KMS-11 (cell line): ENCODE measurements at regions not wholly inside any gene's neighbourhood (a gene's known extent, or its start where the extent isn't known, plus 50 kb on each side); places are given as distances from the start of the nearest gene placed in this dataset.

Experiments
- H2AFZ ChIP-seq: fragments of 200-600 bp; sonication (generic); 2 replicates; pipeline ENCODE4 v1.6.1; 2016; ENCODE audit warnings: antibody characterized with exemption, mixed run types, low read depth
- H3K27ac ChIP-seq: fragments of 200-600 bp; sonication (generic); 2 replicates; pipeline ENCODE4 v1.6.1; 2016; ENCODE audit warnings: mild to moderate bottlenecking, mixed run types
- H3K27me3 ChIP-seq: fragments of 200-600 bp; sonication (generic); 2 replicates; pipeline ENCODE4 v1.6.1; 2017; ENCODE audit warnings: mild to moderate bottlenecking, low read depth, mixed run types, moderate library complexity; ENCODE audit not compliant: insufficient read depth
- H3K36me3 ChIP-seq: fragments of 200-600 bp; sonication (generic); 2 replicates; pipeline ENCODE4 v1.6.1; 2017; ENCODE audit warnings: mild to moderate bottlenecking, mixed run types; ENCODE audit not compliant: insufficient read depth
- H3K4me1 ChIP-seq: fragments of 200-600 bp; sonication (generic); 2 replicates; pipeline ENCODE4 v1.6.1; 2016; ENCODE audit warnings: mild to moderate bottlenecking, low read depth, mixed run types; ENCODE audit not compliant: poor library complexity, severe bottlenecking
- H3K4me2 ChIP-seq: fragments of 200-600 bp; sonication (generic); 2 replicates; pipeline ENCODE4 v1.7.0; 2016; ENCODE audit warnings: mild to moderate bottlenecking, mixed run types
- H3K4me3 ChIP-seq: fragments of 200-600 bp; sonication (generic); IDR thresholded peaks from 2 replicates; pipeline ENCODE4 v1.6.1; 2017; ENCODE audit warnings: low read depth, low read length, mixed read lengths; ENCODE audit not compliant: insufficient read depth
- H3K79me2 ChIP-seq: fragments of 200-600 bp; sonication (generic); 2 replicates; pipeline ENCODE4 v1.6.1; 2016; ENCODE audit warnings: low read depth, mixed run types; ENCODE audit not compliant: insufficient read depth
- H3K9ac ChIP-seq: fragments of 200-600 bp; sonication (generic); 2 replicates; pipeline ENCODE4 v1.6.1; 2016; ENCODE audit warnings: mild to moderate bottlenecking, mixed run types
- H4K20me1 ChIP-seq: fragments of 200-600 bp; sonication (generic); 2 replicates; pipeline ENCODE4 v1.6.1; 2016; ENCODE audit warnings: mild to moderate bottlenecking, mixed run types; ENCODE audit not compliant: insufficient read depth
- TF ChIP-seq, protein P1 (sequence below): fragments of 200-600 bp; sonication (generic); conservative IDR thresholded peaks from 2 replicates; pipeline ENCODE4 v1.6.1; 2017; ENCODE audit warnings: low read depth, mild to moderate bottlenecking, antibody characterized with exemption, low read length, moderate library complexity, mixed read lengths

DNA sequence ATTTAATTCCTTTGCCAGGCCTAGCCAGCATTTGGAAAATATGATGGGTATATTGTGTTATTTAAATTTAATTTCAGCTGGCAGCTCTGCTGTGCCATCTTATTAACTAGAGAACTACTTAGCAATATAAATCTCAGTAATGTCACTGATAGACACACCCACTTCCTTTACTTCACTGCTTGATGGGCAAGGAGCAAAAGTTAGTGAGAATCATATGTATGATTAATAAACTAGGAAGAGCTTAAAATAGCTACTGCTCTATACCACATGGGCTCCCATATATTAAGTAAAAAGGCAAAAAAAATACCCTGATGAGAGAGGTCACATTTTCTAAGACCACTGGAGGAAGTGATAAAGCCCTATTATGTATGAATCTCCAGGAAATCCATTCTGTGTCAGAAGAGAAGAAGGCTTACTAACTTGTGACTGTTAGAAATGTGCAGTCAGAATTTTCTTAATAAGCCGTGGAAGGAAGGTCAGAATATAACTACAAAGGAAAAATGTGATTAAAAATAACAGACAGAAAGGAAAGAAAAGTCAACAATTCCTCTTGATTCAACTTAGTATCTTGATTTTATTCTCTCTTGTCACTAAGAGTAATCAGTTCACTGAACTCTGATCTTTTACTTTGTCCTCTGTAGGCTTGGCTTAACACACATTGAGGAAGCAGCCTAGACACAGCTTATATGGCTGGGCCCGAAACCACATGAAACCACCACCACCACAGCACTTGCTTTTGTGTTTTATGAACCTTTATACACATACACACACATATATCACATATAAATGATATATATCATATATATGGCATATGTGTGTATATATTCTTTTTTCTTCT, 1233.9 kb upstream of the ALCAM start:
- Histone ChIP-seq H2AFZ (no peak overlapping the region), H3K9ac (no peak overlapping the region), H3K4me2 (no peak overlapping the region)

DNA sequence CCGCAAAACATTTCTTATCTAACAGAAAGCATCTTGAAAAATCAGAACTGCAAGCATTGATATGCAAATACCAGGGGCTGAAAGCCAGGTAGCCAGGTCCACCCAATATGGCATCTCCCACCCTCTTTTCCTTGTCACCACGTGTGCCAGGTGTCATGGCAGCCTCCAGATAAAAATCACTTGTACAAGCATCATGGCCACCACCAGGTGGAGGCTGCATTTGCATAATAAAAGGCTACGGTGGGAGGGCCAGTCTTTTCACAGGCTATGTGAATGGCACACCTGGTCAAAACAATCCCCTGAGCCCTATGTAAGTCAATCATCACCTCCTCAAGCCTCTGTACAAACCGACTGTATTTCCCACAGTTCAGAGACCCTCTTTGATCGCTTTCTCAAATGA, 1233.1 kb upstream of the ALCAM start:
- H3K9ac ChIP-seq, result no peak overlapping the region
- H2AFZ ChIP-seq, result no peak overlapping the region; the same call in 1 of the 2 replicates

More for the DNA sequence above, 1233.9 kb upstream of the ALCAM start:
- Histone ChIP-seq H3K36me3 (no peaks in the 10 kb centered on the region), H3K27me3 (no peaks in the 10 kb centered on the region), H3K27ac (no peak overlapping the region), H4K20me1 (no peaks in the 10 kb centered on the region), H3K4me3 (no peak overlapping the region), H3K79me2 (no peaks in the 10 kb centered on the region), H3K4me1 (no peaks in the 10 kb centered on the region)
- TF ChIP-seq, protein P1, sequence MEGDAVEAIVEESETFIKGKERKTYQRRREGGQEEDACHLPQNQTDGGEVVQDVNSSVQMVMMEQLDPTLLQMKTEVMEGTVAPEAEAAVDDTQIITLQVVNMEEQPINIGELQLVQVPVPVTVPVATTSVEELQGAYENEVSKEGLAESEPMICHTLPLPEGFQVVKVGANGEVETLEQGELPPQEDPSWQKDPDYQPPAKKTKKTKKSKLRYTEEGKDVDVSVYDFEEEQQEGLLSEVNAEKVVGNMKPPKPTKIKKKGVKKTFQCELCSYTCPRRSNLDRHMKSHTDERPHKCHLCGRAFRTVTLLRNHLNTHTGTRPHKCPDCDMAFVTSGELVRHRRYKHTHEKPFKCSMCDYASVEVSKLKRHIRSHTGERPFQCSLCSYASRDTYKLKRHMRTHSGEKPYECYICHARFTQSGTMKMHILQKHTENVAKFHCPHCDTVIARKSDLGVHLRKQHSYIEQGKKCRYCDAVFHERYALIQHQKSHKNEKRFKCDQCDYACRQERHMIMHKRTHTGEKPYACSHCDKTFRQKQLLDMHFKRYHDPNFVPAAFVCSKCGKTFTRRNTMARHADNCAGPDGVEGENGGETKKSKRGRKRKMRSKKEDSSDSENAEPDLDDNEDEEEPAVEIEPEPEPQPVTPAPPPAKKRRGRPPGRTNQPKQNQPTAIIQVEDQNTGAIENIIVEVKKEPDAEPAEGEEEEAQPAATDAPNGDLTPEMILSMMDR, result no peak

DNA sequence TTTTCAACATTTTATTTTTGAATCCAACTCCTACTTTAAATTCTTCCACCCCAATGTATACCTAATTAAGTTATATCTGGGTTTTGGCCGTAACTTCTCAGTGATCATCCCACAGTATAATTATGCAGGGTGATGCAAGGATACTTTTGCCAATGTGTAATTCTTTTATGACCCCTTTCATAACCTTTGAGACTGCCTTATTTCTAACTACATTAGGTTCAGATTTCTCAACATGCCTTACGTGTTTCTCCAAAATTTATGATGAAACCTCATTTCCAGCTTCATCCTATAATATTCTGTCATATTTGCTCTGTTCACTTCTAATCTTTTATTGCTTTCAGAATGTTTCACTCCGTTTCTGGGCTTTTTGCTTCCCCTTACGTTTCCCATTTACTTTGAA, 1229.6 kb upstream of the ALCAM start:
- no peaks in the 10 kb centered on the region for H3K4me1 ChIP-seq
- H3K4me2 ChIP-seq, result no peak overlapping the region
- H3K79me2 ChIP-seq, result no peaks in the 10 kb centered on the region
- no peaks in the 10 kb centered on the region for H3K36me3 ChIP-seq
- H3K27ac ChIP-seq, result no peak overlapping the region
- H3K9ac ChIP-seq, result no peak overlapping the region
- H2AFZ ChIP-seq, result no peak overlapping the region
- H3K4me3 ChIP-seq, result no peak overlapping the region
- TF ChIP-seq, protein P1, result no peak
- H3K27me3 ChIP-seq, result no peaks in the 10 kb centered on the region
- H4K20me1 ChIP-seq, result no peaks in the 10 kb centered on the region

More for the DNA sequence above, 1233.1 kb upstream of the ALCAM start:
- Histone ChIP-seq H3K27ac (no peak overlapping the region), H3K4me1 (no peaks in the 10 kb centered on the region), H3K27me3 (no peaks in the 10 kb centered on the region), H3K79me2 (no peaks in the 10 kb centered on the region), H3K36me3 (no peaks in the 10 kb centered on the region), H3K4me2 (no peak overlapping the region), H3K4me3 (no peak overlapping the region), H4K20me1 (no peaks in the 10 kb centered on the region)
- TF ChIP-seq, protein P1, result no peak

DNA sequence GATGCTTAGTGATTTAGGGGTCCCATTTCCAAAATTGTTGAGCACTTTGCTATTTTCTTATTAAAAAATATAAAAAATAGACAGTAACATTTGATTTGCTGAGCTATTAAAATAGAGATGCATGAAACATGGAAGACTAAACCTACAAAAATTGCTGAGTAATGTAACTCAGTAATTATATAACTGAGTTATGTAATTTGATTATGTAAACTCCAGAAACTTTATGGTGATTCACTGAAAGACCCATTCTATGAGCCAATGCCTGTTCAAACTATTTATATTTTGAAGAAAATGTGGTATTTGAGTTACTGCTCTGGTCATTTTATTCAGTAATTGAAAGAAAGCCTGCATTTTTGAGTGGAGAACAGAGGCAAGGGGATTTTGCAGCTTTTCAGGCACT, 1221.5 kb upstream of the ALCAM start:
- Histone ChIP-seq H3K4me1 (no peaks in the 10 kb centered on the region), H3K79me2 (no peaks in the 10 kb centered on the region), H4K20me1 (no peaks in the 10 kb centered on the region), H2AFZ (no peak overlapping the region), H3K4me2 (no peak overlapping the region), H3K4me3 (no peak overlapping the region), H3K27me3 (no peaks in the 10 kb centered on the region), H3K36me3 (no peaks in the 10 kb centered on the region), H3K9ac (no peak overlapping the region), H3K27ac (no peak overlapping the region)
- TF ChIP-seq, protein P1, result no peak
